PFSK-1 (cell line): ENCODE measurements at regions not wholly inside any gene's neighbourhood (a gene's known extent, or its start where the extent isn't known, plus 50 kb on each side); places are given as distances from the start of the nearest gene placed in this dataset.

ENCODE experiments used
- FOXP2 ChIP-seq: optimal IDR thresholded peaks from 2 replicates; pipeline ENCODE3; 2011; ENCODE audit warnings: borderline replicate concordance, control low read depth, inconsistent platforms; ENCODE audit not compliant: insufficient read depth; ENCODE audit errors: extremely low read length, extremely low read depth
- POLR2AphosphoS5 ChIP-seq: IDR thresholded peaks from 2 replicates; pipeline ENCODE4 v1.6.1; 2012; ENCODE audit warnings: low read depth, mild to moderate bottlenecking, control low read depth, low read length, moderate library complexity
- REST ChIP-seq, 2 experiments: IDR thresholded peaks; 2 replicates each; pipeline versions ENCODE4 v1.6.1 to v1.8.0; 2011 to 2012; ENCODE audit warnings: low read depth in 2 of 2, low read length in 2 of 2, control low read depth in 1 of 2, inconsistent platforms in 1 of 2, mild to moderate bottlenecking in 1 of 2, moderate library complexity in 1 of 2; ENCODE audit not compliant: insufficient read depth in 1 of 2
- SIN3A ChIP-seq: IDR thresholded peaks from 2 replicates; pipeline ENCODE4 v1.6.1; 2012; ENCODE audit warnings: mild to moderate bottlenecking, low read length, moderate library complexity, borderline replicate concordance; ENCODE audit not compliant: insufficient read depth
- TAF1 ChIP-seq: IDR thresholded peaks from 2 replicates; pipeline ENCODE4 v1.6.1; 2012; ENCODE audit warnings: low read length, control low read depth, borderline replicate concordance; ENCODE audit not compliant: insufficient read depth

DNA sequence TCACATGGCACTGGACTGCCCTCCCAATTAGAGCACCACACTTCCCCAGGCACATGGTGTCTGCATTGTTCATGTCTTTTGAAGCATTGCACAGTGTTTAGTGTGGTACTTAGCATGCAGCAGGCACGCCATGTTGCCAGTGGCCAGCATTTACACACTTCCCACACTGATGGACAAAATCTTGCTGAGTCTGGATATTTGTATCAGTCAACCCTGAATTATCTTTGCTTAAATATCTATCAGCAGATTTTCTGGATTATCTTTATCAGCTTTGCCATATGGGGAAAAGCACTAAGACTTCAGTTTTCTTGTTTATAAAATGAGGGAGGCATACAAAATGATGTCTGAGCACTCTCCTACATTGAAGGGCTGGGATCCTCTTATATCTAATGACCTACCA is 416.0 kb upstream of the MMADHC start:
- TF ChIP-seq POLR2AphosphoS5 (no peak), FOXP2 (no peak), SIN3A (no peak), REST (IDR thresholded peaks at IDR 0.05; ENCODE audit: insufficient read depth in 1 of 2, low read depth in 2 of 2, low read length in 2 of 2) (no peak), TAF1 (no peak)

- TF ChIP-seq SIN3A (no peak), TAF1 (no peak), POLR2AphosphoS5 (no peak), REST (IDR thresholded peaks at IDR 0.05; ENCODE audit: insufficient read depth in 1 of 2, low read depth in 2 of 2, low read length in 2 of 2) (no peak), FOXP2 (no peak)
Measured at GRCh38 chr2:150001788-150002187, 414.2 kb upstream of the MMADHC start.

DNA sequence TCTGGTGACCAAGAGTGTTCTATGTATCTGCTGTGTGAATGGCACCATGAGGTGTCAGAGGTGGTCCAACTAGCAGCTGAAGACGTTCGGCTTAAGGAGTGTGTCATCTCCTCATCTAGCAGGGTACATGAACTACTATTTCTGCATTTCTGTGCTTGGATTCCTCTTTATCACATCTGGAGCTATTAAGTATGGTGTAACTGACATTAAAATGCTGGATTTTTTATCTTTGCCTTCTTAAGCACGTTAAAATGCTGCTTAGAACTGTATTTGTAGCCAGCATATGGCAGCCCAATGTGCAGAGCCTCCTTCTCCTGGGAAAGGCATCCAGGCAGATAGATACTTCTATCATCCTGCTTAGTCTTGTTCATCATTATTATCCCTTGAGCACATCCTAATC is 409.3 kb upstream of the MMADHC start:
- TF ChIP-seq FOXP2 (no peak), REST (IDR thresholded peaks at IDR 0.05; ENCODE audit: insufficient read depth in 1 of 2, low read depth in 2 of 2, low read length in 2 of 2) (no peak), TAF1 (no peak), SIN3A (no peak), POLR2AphosphoS5 (no peak)

DNA sequence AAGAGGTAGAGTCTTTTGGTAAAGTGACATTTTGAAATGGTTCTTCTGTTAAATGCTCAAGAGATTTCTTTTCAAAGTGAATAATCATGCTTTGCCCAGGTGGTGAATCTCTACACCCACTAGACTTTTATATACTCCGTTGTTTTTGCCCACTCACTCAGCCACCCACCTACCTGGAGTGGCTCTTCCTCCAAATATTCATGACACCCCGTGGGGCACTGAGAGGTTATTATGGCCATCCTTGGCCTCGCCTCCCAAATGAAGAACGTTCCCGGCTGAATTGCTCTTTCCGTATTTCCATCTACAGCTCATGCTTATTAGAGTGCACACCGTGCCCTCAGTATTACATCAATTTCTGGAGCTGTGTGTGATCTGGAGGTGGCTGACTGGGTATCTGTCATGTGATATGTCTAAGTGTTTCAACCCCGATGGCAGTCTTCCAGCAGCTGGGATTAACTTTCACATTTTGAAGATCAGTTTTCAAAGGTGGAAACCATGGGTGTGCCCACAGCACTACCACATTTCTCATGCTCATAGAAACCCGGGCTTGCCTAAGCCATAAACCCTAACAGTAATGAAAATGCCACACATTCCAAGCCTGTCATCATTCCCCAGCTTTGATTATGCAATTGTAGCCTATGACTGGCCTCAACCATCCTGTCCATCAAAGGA is 406.6 kb upstream of the MMADHC start:
- no peak for TF ChIP-seq SIN3A
- TF ChIP-seq POLR2AphosphoS5 = no peak
- TF ChIP-seq FOXP2 = no peak
- TF ChIP-seq REST (IDR thresholded peaks at IDR 0.05; ENCODE audit: insufficient read depth in 1 of 2, low read depth in 2 of 2, low read length in 2 of 2) = no peak
- no peak for TF ChIP-seq TAF1

DNA sequence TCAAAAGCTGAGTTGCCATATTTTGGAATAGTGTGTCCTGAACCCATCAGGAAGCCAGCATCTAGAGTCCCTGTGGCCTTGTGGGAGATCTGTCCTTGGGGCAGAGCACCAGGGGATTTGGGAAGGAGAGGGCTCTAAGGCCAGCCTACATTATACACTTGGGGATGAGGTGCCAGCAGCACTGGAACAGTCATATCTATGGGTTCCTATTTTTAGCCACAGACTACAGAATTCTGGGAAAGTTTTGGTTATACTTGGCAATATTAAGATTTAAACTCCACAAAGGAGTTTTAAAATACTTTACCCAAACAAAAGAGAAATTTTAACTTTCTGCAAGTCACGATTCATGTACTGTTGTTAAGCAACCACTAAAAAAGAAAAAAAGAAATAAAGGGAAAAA is 405.7 kb upstream of the MMADHC start:
- TF ChIP-seq POLR2AphosphoS5 = no peak
- TF ChIP-seq TAF1 = no peak
- no peak for TF ChIP-seq SIN3A
- no peak for TF ChIP-seq FOXP2
- no peak for TF ChIP-seq REST (IDR thresholded peaks at IDR 0.05; ENCODE audit: insufficient read depth in 1 of 2, low read depth in 2 of 2, low read length in 2 of 2)
